Ectodermal cell (in vitro differentiated cells): ENCODE measurements at regions not wholly inside any gene's neighbourhood (a gene's known extent, or its start where the extent isn't known, plus 50 kb on each side); places are given as distances from the start of the nearest gene placed in this dataset.

Source experiments
- H3K27ac ChIP-seq: 2 replicates; pipeline ENCODE4 v1.7.0; 2013; ENCODE audit warnings: mild to moderate bottlenecking, low read depth, low read length; ENCODE audit not compliant: insufficient read depth, poor library complexity, severe bottlenecking
- H3K27me3 ChIP-seq: 2 replicates; pipeline ENCODE4 v1.7.0; 2013; ENCODE audit warnings: mild to moderate bottlenecking, low read length; ENCODE audit not compliant: insufficient read depth, control insufficient read depth, poor library complexity, severe bottlenecking
- H3K36me3 ChIP-seq: one replicate; pipeline ENCODE4 v1.7.0; 2013; ENCODE audit warnings: low read length; ENCODE audit not compliant: control insufficient read depth, insufficient read depth
- H3K4me1 ChIP-seq: one replicate; pipeline ENCODE4 v1.7.0; 2013; ENCODE audit warnings: low read length; ENCODE audit not compliant: control insufficient read depth, insufficient read depth
- H3K4me3 ChIP-seq: 2 replicates; pipeline ENCODE4 v1.7.0; 2013; ENCODE audit warnings: low read depth, low read length, control low read depth; ENCODE audit not compliant: insufficient read depth
- H3K9me3 ChIP-seq: 2 replicates; pipeline ENCODE4 v1.7.0; 2013; ENCODE audit warnings: mild to moderate bottlenecking, low read length, moderate library complexity; ENCODE audit not compliant: control insufficient read depth
- WGBS, 2 experiments: methylation state at CpG; one replicate each; pipeline ENCODE4 v1.1.7; 2013; ENCODE audit warnings: missing lambda C conversion rate in 2 of 2; 5-methylcytosine and 5-hydroxymethylcytosine counted together

GRCh38 chr2:120917886-120918285 lies 182.2 kb downstream of the GLI2 start:
- Histone ChIP-seq H3K9me3 (no peaks in the 10 kb centered on the region), H3K27me3 (no peaks in the 10 kb centered on the region), H3K4me3 (no peak overlapping the region), H3K36me3 (no peaks in the 10 kb centered on the region), H3K27ac (no peak overlapping the region), H3K4me1 (peaks cover 21% of the 10 kb centered on the region)
- 98 to 99% methylated on average over 4 of the region's 4 CpGs for WGBS, 2 experiments

- Histone ChIP-seq H3K36me3 (no peaks in the 10 kb centered on the region), H3K4me1 (peaks cover 21% of the 10 kb centered on the region), H3K27ac (no peak overlapping the region), H3K9me3 (no peaks in the 10 kb centered on the region), H3K4me3 (no peak overlapping the region), H3K27me3 (no peaks in the 10 kb centered on the region)
- 94 to 96% methylated on average over 8 of the region's 8 CpGs for WGBS, 2 experiments
Observed at GRCh38 chr2:120919216-120919615, 183.5 kb downstream of the GLI2 start.

GRCh38 chr2:120919771-120920453 lies 184.2 kb downstream of the GLI2 start:
- Histone ChIP-seq H3K36me3 (no peaks in the 10 kb centered on the region), H3K27ac (no peak overlapping the region)
- WGBS, 2 experiments: 92 to 93% methylated on average over 19 of the region's 19 CpGs

GRCh38 chr2:120920454-120921148 lies 184.9 kb downstream of the GLI2 start:
- H3K4me1 ChIP-seq: peaks cover 21% of the 10 kb centered on the region
- H3K27me3 ChIP-seq: no peaks in the 10 kb centered on the region
- H3K27ac ChIP-seq: no peak overlapping the region
- no peak overlapping the region for H3K4me3 ChIP-seq
- H3K36me3 ChIP-seq: no peaks in the 10 kb centered on the region
- H3K9me3 ChIP-seq: no peaks in the 10 kb centered on the region
- 89 to 90% methylated on average over 12 to 13 of the region's 13 CpGs for WGBS, 2 experiments

More at GRCh38 chr2:120919771-120920453, 184.2 kb downstream of the GLI2 start:
- Histone ChIP-seq H3K9me3 (no peaks in the 10 kb centered on the region), H3K4me3 (no peak overlapping the region), H3K27me3 (no peaks in the 10 kb centered on the region), H3K4me1 (peaks cover 21% of the 10 kb centered on the region)

GRCh38 chr2:120921457-120921856 lies 185.8 kb downstream of the GLI2 start:
- WGBS, 2 experiments: 91 to 92% methylated on average over 3 of the region's 3 CpGs
- Histone ChIP-seq H3K36me3 (no peaks in the 10 kb centered on the region), H3K27ac (no peak overlapping the region), H3K4me3 (no peak overlapping the region), H3K4me1 (peaks cover 21% of the 10 kb centered on the region), H3K27me3 (no peaks in the 10 kb centered on the region), H3K9me3 (no peaks in the 10 kb centered on the region)

DNA sequence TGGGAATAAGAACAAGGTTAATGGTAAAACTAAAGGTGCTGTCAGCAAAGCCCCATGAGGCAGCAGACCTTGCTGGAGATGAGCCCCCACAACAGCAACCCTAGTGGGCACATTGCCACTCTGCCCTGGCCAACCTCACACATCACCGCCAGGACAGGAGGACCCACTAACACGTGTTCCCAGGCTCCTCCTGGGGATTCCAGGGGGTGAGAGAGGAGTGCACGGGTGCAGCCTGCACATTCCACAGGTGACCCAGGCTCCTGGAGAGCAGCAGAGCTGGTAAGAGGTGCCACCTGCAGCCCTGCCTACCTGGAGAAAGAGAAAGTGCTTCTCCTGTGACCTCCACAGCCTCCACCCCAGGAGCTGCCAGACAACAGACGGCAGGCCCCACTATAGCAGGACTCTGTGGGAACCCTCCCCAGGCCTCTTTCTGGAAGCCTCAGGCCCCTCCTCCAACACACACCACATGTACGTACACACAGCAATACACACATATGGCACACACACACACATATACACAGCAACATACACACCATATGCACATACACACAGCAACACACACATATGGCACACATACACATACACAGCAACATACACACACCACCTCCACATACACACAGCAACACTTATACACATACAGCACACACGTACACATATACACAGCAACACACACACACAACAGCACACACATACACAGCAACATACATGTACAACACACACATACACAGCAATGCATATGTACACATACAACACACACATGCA lies 187.1 kb downstream of the GLI2 start:
- Histone ChIP-seq H3K36me3 (peaks cover 3% of the 10 kb centered on the region), H3K9me3 (no peaks in the 10 kb centered on the region)
- WGBS, 2 experiments: 93 to 94% methylated on average over 6 of the region's 6 CpGs

GRCh38 chr2:120923426-120923825 lies 187.8 kb downstream of the GLI2 start:
- Histone ChIP-seq H3K9me3 (no peaks in the 10 kb centered on the region), H3K4me1 (peaks cover 21% of the 10 kb centered on the region), H3K4me3 (no peak overlapping the region), H3K27me3 (no peaks in the 10 kb centered on the region), H3K27ac (no peak overlapping the region), H3K36me3 (peaks cover 6% of the 10 kb centered on the region)
- 93 to 94% methylated on average over 11 of the region's 11 CpGs for whole genome bisulfite sequencing, 2 experiments

More for the DNA sequence above, 187.1 kb downstream of the GLI2 start:
- Histone ChIP-seq H3K4me1 (peaks cover 21% of the 10 kb centered on the region), H3K4me3 (no peak overlapping the region), H3K27me3 (no peaks in the 10 kb centered on the region), H3K27ac (no peak overlapping the region)

DNA sequence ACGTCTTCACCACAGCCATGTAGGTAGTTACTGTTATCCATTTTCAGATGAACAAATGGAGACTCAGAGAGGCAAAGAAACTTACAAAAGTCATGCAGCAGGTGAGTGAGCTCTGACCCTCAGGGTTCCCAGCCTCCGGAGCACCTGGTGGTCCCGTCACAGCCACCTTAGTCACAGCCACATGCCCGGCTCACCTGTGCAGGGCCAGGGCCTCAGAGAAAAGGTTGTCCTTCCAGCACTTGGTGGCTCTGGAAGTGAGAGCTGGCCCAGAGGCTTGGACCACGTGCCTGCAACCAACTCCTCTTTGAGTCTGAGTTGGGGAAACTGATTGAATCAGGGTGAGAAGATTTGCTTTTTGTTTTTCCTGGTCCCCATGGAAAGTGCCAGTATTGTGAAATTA lies 189.3 kb downstream of the GLI2 start:
- H3K9me3 ChIP-seq: no peaks in the 10 kb centered on the region
- H3K27ac ChIP-seq: no peak overlapping the region
- peaks cover 6% of the 10 kb centered on the region for H3K36me3 ChIP-seq
- H3K4me3 ChIP-seq: no peak overlapping the region
- WGBS, 2 experiments: 97% methylated on average over 5 of the region's 5 CpGs
- H3K27me3 ChIP-seq: no peaks in the 10 kb centered on the region
- H3K4me1 ChIP-seq: peaks cover 19% of the 10 kb centered on the region

GRCh38 chr2:120926463-120927264 lies 191.0 kb downstream of the GLI2 start:
- Histone ChIP-seq H3K4me1 (peaks cover 4% of the 10 kb centered on the region), H3K27ac (no peak overlapping the region), H3K4me3 (no peak overlapping the region), H3K9me3 (no peaks in the 10 kb centered on the region), H3K27me3 (no peaks in the 10 kb centered on the region), H3K36me3 (peaks cover 6% of the 10 kb centered on the region)
- WGBS, 2 experiments: 91 to 94% methylated on average over 28 of the region's 28 CpGs
